Jurkat, Clone E6-1 (cell line): ENCODE measurements at regions not wholly inside any gene's neighbourhood (a gene's known extent, or its start where the extent isn't known, plus 50 kb on each side); places are given as distances from the start of the nearest gene placed in this dataset.
A peak's percentile ranks its signal among the peaks of the same experiment; 100 is the strongest.

Experiments used
- DNase-seq: peaks from one replicate; pipeline ENCODE4 v3.0.0-alpha.2; 2011; ENCODE audit warnings: low read depth, low spot score
- H3K4me3 ChIP-seq: 2 replicates; pipeline ENCODE4 v1.5.1; 2011; ENCODE audit warnings: mild to moderate bottlenecking, low read length, control low read depth, moderate library complexity

DNA sequence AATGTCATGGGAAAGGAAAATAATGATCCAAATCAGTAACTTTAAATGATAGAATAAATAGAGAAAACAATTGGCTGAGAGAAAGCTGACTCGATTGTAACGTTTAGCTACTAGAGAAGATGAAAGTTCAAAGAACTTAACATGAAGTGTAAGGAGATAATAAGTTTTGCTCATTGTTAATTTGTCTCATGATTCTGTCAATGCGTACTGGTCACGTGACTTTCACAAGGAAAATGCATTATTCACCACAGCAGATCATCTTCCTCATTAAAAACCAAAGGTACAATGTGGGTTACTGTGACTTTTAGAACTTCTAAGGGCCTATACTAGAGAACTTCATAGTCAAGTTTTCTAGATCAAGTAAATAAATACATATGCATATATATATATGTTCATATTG lies 1207.2 kb downstream of the EFNB2 start:
- no peak for DNase-seq
- no peak overlapping the region for H3K4me3 ChIP-seq

DNA sequence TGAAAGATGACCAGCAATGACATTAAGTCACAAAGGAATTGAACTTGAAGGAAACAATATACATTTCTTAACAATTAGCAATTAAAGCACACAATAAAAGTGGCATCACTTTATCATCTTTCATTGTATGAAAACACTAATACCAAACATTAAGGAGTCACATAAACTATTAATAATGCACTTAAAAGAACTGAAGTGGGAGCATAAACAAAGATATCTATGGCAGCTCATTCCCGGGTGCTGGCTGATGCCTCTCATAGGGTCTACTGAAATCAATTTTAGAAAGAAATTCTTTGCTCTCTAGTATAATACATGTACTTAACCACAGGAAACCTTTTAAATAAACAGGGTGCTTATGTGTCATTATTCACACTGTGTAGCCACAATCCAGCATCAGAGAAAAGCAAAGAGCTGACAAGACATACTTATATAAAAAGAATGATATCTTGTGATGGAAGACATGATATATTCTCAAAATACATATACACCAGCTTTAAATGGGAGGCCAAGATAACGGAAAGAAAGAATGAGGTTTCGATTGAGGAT lies 1207.8 kb downstream of the EFNB2 start:
- H3K4me3 ChIP-seq = no peak overlapping the region
- no peak for DNase-seq

DNA sequence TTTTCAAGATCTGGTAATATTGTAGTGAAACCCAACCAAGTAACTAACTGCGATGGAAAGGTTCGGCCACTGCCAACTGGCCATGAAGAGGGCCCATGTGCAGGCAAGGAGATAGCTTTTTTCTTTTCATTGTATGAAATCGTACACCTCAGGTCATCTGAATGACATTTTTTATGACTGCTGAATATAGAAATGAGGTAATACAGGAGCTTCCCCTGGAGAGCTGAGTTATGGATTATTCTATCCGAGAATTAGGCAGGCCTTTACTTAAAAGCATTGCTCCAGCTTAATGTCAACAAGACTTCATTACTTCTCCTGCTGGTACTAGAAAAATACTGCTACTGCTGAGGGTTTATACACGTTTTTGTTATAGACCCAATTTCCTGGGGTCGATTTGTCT lies 1215.6 kb downstream of the EFNB2 start:
- DNase-seq = no peak
- no peak overlapping the region for H3K4me3 ChIP-seq

DNA sequence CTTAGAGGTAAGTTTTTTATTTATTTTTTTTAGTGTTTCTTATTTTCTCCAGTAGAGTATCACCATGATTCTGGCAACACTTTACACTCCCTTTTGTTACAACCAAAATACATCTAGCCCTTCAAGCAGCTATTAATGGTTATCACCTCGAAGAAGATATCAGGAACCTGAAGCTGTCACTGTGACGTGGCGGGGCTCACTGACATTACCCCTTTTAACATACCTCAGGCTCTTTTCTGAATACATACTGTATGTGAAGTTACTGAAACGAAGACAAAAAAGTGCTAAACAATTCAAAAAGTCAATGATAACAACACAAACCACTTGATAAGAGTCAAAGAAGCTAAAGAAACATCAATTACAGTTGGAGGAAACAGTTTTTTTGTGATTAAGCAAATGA lies 1218.7 kb downstream of the EFNB2 start:
- H3K4me3 ChIP-seq = no peak overlapping the region
- DNase-seq = no peak

DNA sequence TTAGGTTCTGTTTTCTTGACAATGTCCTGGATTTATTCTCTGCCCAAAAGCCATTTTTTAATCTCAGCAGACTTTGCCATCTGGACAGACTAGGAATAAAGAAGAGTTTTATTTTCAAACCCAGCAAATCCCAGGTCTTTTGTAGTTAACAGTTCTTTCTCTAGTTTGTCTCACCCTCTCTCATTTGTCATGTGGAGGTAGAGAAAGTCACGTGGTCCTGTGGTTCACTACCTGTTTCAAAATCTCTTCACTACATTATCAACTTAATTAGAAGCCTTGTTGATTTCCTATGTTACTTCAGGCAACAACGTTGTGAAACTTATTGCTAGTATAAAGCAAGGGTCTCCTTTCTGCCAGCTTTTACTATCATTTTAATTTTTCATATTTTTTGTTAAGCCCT lies 1222.6 kb downstream of the EFNB2 start:
- no peak overlapping the region for H3K4me3 ChIP-seq
- no peak for DNase-seq

DNA sequence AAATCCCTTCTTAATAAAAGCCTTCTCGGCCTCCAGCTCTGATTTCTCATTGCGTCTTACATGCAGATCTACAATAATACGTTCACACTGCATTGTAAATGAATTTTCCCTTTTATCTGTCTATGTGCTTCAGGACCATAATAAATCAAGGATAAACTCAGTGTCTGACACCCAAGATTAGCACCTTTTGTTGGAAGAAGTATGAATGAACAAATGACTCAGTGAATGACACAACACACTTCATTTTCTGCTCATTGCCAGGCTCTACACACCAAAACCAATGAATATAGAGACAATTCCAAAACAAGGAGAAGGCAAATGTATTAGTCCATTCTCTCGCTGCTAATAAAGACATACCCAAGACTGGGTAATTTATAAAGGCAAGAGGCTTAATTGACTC lies 1224.4 kb downstream of the EFNB2 start:
- DNase-seq = no peak
- H3K4me3 ChIP-seq = no peak overlapping the region

DNA sequence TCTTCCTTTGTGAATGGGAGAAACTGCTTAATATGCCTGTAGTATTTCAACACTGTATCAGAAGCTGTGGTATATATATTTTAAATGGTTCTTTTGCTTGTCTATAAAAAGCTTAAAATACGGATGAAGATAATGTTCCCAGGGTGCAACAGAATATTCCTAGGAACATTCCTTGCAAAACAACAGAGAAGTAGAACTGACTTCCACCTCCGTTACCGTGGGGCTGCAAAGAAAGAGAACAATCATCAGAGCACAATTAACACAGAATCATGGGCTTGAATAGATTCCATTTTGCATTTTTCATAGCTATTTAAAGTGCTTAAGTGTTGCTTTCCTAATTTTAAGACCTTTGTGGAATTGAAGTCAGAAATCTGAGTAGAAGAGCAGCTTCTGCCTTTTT lies 1227.7 kb downstream of the EFNB2 start:
- no peak overlapping the region for H3K4me3 ChIP-seq
- DNase-seq = no peak

DNA sequence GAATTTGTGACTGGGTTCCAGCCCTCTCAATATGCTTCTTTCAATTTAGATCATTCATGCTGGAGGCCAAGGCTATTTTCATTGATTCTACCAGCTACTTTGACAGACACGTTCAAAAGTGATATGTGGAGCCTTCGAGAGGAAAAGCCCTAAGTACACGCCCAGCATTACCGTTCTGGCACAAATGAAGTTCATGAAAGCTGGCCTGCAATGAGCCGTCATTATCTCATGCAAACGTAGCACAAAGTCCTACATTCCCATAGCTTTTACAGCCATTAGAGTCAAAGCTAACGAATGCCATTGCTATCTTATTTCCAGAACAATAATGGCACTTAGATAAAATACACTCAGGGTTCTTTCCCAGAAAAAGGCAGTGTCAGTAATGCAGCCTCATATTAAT lies 1237.6 kb downstream of the EFNB2 start:
- H3K4me3 ChIP-seq = no peak overlapping the region
- DNase-seq = no peak

DNA sequence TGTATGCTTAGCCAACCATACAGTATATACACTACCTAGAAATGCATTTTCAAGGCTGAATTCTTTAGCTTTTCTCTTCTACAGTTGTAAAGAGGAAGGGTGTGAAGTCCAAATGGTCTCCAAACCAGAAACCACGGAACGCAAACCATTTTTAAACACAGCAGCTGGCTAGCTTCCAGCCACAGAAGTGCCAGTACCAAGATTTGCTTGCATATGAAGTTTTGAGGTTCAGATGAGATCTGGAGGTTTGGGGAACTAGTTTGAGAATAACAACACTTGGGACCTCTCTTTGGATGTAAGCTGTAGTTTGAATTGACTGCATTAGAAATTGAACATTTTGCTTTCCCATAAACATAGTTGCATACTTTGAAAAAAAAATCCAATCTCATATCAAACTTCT lies 1243.5 kb downstream of the EFNB2 start:
- DNase-seq = no peak

DNA sequence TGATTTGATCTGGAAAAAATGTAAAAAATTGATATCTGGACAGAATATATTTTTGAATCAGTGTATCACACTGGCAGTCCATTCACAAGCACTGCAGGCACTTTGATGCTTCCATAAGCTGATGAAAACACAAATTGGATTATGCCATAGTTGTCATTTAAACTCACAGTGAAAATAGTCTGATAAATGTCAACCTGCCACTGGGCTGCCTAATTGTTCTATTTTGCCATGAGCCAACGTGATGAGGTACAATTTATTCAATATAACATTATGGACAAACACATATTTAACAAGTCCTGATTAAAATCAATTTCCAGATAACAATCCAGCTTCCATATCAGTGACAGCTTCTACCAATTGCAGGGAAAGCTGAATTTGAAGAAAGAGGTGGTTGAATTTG lies 1244.9 kb downstream of the EFNB2 start:
- DNase-seq = no peak
- no peak overlapping the region for H3K4me3 ChIP-seq

More for the DNA sequence above, 1243.5 kb downstream of the EFNB2 start:
- no peak overlapping the region for H3K4me3 ChIP-seq

DNA sequence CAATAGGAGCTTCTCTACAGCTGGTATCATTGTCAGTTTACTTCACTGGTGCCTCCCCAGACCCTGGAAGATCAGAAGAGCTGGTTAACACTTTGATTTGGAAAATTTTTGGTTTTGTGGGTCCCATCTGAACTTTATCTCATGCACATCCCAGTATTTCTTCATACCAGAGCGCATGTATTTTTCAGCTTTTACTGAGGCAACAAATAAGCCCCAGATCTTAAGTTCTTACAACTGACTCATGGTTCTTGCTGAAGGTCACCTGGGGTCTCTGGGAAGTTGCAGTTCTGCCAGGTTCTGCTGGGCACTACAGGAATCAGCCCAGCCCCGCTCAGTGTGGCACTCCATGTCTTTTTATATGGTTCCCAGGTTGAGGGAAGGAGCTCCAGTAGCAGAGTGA lies 1249.9 kb downstream of the EFNB2 start:
- no peak overlapping the region for H3K4me3 ChIP-seq

DNA sequence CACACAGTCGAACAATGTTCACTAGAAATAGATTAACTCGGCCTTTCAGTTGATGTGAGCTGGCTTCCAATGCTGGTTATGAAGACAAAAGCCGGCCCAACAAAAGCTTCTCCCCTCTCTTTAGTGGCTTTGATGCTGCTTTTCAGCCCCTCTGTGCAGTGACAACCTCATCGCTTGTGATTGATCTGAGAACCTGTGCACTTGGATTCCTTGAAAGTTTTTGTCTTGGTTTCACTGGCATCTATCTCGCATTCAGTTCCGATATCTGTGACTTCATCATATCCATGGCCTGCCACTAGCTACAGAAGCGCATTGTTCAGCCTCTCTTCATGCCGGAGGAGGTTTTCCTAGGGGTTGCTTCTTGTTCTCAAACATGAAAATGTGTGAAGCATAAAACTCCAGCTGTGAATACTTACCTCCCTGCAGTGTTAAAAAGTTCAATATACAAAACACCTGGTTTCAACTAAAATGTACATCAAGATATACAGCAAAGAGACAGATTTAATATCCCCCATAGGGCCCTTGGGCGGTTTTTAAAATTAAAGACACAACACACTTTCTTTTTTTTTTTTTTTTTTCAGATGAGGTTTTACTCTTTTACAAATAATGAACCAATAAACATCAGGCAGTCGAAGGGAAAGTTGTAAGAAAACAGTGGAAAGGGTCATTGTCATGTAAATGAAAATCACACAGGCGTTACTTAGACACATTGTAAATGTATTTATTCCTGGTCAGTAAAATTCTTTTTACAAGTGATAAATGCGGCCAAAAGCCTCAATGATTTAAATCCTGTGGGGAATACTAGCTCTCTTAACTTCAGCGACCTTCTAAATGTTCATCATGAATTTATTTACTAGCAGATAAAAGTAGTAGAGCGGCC lies 1252.8 kb downstream of the EFNB2 start:
- DNase-seq = no peak
- H3K4me3 ChIP-seq = no peak overlapping the region

More for the DNA sequence above, 1249.9 kb downstream of the EFNB2 start:
- DNase-seq = no peak

DNA sequence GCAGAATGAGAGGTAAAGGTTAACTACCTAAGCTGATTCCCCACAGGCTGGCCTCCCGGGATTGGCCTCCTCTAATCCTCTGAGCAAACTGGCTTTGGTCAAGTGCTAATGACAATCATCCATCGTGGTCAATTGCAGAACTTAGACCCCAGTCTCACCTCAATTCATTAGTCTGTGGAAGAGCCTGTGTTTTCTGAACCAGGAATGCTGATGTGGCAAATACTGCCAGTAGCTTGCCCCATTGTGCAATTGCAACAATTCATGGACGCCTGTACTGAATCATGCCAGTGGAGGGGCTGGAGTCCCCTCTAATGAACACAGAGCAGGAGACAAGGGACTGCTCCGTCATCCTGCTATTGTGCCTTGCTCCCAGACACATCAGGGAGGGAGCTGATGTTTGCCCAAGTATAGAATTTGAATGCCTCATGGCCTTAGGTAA lies 1256.5 kb downstream of the EFNB2 start:
- DNase-seq = no peak
- no peak overlapping the region for H3K4me3 ChIP-seq

DNA sequence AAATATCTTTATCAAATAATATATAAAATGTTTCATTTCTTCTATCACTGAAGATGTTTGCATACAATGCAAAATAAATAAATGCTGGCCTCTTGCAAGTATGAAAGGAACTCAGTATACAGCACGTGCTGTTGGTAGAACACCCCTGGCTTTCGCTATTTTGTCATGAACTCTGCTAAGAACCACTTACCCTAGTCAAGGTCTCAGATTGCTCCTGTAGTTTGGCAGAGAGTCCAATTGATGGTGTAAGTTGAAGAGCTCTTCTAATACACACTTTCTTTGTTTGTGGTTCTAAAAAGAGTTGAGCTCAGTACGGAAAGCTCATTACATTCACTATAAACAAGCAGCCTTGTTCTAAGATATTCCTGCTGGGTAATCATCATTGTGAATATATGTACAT lies 1258.9 kb downstream of the EFNB2 start:
- DNase-seq = no peak
- H3K4me3 ChIP-seq = no peak overlapping the region

DNA sequence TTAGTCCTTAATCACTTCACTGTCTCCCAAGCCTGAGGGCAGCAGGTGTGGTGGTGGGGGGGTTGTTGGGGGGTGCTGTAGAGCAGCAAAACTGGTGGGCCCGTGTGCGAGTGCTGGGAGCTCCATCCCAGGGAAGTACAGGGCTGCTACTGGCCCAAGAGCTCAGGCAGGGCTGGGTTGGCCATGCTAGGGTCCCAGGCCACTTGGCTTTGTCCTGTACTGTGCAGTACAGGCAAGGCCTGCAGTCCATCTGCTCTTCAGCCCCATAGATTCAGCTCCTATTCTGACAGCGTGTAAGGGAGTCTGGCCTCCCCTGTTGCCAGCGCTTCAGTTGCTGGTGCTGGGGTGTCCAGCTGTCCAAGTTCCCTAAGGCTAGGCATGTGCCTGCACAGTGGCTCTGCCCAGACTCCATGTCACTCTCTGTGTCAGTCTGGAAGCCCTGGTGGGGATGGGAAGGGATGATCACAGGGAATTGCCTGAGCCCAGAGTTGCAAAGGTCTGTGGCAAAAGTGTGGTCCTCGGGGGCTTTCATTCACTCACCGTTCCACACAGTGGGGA lies 1261.7 kb downstream of the EFNB2 start:
- DNase-seq = no peak
- no peak overlapping the region for H3K4me3 ChIP-seq

DNA sequence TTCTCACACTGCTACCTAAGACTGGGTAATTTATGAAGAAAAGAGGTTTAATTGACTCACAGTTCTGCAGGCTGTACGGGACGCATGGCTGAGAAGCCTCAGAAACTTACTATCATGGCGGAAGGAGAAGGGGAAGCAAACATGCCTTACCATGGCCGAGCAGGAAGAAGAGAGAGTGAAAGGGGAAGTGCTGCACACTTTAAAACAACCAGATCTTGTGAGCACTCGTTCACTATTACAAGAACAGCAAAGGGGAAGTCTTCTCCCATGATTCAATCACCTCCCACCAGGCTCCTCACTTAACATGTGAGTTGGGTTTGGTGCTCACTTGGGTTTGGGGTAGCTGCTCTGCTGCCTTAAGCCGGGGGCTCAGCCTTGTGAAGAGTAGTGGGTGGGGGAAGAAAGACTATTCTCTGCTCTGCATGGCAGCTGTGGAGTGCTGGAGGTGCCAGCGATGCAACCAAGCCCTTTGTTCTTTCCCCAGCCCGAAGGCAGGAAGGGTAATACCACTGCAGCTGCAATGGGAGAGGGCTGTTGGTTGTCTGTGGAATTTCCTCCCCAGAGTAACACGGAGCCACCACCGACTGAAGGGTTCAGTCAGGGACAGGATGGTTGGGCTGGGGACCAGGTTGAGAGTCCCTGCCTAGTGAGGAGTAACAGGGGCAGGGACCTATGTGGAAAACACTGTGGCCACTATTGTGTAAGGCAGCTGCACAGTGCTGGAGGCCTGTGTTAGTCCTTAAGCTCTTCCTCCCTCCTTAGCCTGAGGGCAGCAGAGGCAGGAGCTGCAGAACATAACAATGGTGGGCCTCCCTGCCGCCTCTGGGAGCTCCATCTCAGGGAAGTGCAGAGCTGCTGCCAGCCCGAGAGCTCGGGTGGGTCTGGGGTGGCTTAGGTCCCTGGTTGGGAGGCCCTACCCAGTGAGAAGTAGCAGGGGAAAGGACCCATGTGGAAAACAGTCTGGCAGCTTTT lies 1262.5 kb downstream of the EFNB2 start:
- DNase-seq = peak; percentile 35
- H3K4me3 ChIP-seq = no peak overlapping the region

DNA sequence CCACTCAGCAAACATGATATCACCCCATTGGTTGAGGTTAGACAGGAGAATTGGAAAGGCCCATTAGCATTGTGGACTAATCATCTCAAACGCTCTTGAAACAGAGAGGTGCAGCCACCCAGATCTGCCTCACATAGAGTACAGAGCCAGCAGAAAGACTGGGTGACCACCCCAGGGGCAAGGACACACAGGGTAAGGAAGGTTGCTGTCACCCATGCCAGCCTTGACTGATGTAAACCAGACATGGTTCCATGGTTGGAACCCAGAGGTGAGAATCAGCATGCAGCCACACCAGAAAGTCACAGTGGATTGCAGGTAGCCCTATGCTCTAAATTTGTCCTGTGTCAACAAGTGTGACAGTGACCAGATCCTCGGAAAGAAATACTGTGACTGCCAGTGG lies 1268.8 kb downstream of the EFNB2 start:
- DNase-seq = no peak
- H3K4me3 ChIP-seq = no peak overlapping the region

DNA sequence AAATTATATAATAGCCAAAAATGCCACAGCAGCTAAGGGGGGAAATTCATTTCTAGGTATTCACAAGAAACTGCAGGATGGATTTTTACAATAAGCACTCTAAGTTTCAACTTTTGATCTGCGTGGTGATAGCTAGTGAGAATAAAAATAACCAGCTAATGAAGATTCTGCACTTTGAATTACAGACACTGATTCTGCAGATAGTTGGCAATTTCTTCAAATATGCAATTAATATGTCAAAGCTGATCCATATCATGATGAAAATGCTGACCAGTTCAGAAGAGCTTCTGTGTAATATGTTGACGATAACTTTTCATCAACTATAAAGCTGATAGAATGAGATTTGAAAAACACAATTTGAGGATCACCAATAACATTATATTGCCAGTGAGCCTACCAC lies 1272.9 kb downstream of the EFNB2 start:
- DNase-seq = no peak
- H3K4me3 ChIP-seq = no peak overlapping the region

DNA sequence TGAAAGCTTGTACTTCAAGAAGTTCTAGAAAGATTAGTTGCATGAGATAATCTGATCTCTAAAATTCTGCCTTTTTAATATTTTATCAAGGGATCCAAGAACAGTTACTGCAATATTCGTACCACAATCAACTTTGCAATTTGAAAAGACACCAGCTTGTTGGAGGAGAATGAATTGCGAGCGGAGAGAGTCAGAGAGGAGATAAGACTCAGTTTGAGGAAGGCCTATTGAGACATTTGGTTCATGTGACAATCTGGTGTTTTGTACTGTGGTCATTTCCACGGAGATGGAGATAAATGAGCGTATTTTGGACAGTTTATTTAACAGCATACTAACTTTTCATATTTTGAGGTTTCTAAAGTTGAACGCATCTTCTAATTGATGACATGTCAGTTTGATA lies 1276.0 kb downstream of the EFNB2 start:
- no peak for DNase-seq
- H3K4me3 ChIP-seq = no peak overlapping the region

DNA sequence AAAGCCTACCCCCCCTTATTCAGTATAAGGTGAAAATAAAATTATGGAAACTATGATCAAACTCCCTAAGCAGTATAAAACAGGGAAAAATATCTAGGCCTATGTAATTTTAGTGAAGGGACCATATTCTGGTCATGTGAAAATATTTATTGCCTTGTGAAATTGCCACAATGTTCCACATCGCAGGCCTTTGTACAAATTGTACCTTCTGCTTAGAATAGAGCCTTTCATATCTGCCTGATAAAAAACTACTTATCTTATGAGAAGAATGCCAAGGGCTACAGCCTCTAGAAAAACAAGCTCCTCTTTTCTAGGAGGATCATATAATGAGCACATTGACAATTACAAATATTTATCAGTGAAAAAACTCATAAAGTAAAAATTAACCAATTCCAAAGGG lies 1280.0 kb downstream of the EFNB2 start:
- no peak overlapping the region for H3K4me3 ChIP-seq
- no peak for DNase-seq
